GM12865 (cell line): ENCODE measurements at regions not wholly inside any gene's neighbourhood (a gene's known extent, or its start where the extent isn't known, plus 50 kb on each side); places are given as distances from the start of the nearest gene placed in this dataset.

Experiments used
- DNase-seq: peaks from one replicate; pipeline ENCODE4 v3.0.0; 2010; ENCODE audit warnings: low read depth
- H3K4me3 ChIP-seq: 2 replicates; pipeline ENCODE4 v1.5.1; 2011; ENCODE audit warnings: mild to moderate bottlenecking, low read depth, low read length, control low read depth
- CTCF ChIP-seq: IDR thresholded peaks from 2 replicates; pipeline ENCODE4 v1.5.1; 2011; ENCODE audit warnings: low read length, control low read depth, low read depth, inconsistent platforms; ENCODE audit not compliant: insufficient read depth; ENCODE audit errors: missing control alignments

- TF ChIP-seq CTCF: no peak
- no peak for DNase-seq
- H3K4me3 ChIP-seq: no peak overlapping the region
Observed at GRCh38 chr3:79898907-79899306, 131.1 kb upstream of the ROBO1 start.

GRCh38 chr3:79896086-79896485 is 128.3 kb upstream of the ROBO1 start:
- no peak for TF ChIP-seq CTCF

GRCh38 chr3:79887213-79887612 is 119.4 kb upstream of the ROBO1 start:
- DNase-seq: no peak
- H3K4me3 ChIP-seq: no peak overlapping the region
- TF ChIP-seq CTCF: no peak

More at GRCh38 chr3:79896086-79896485, 128.3 kb upstream of the ROBO1 start:
- DNase-seq: no peak
- no peak overlapping the region for H3K4me3 ChIP-seq

- TF ChIP-seq CTCF: no peak
- no peak overlapping the region for H3K4me3 ChIP-seq
- DNase-seq: no peak
Observed at GRCh38 chr3:79886204-79886603, 118.4 kb upstream of the ROBO1 start.

- DNase-seq: no peak
- no peak for TF ChIP-seq CTCF
Observed at GRCh38 chr3:79885407-79885806, 117.6 kb upstream of the ROBO1 start.

GRCh38 chr3:79884354-79884753 is 116.6 kb upstream of the ROBO1 start:
- no peak for TF ChIP-seq CTCF
- no peak for DNase-seq
- H3K4me3 ChIP-seq: no peak overlapping the region

More at GRCh38 chr3:79885407-79885806, 117.6 kb upstream of the ROBO1 start:
- no peak overlapping the region for H3K4me3 ChIP-seq

- DNase-seq: no peak
- H3K4me3 ChIP-seq: no peak overlapping the region
- TF ChIP-seq CTCF: no peak
Observed at GRCh38 chr3:79881431-79881830, 113.6 kb upstream of the ROBO1 start.
